OCI-LY3 (cell line): ENCODE measurements at regions not wholly inside any gene's neighbourhood (a gene's known extent, or its start where the extent isn't known, plus 50 kb on each side); places are given as distances from the start of the nearest gene placed in this dataset.

Experiments used
- H2AFZ ChIP-seq: fragments of 200-600, 300-600 bp; shearing (Covaris generic); 2 replicates; pipeline ENCODE4 v1.6.0; 2014; ENCODE audit warnings: antibody characterized with exemption, low read depth, low read length
- H3K27ac ChIP-seq: fragments of 200-600, 300-600 bp; sonication (generic); 2 replicates; pipeline ENCODE4 v1.5.1; 2014; ENCODE audit warnings: mild to moderate bottlenecking, low read length, moderate library complexity, mixed read lengths
- H3K27me3 ChIP-seq: fragments of 200-600, 300-600 bp; sonication (generic); 2 replicates; pipeline ENCODE4 v1.6.1; 2014; ENCODE audit warnings: low read depth, low read length, mixed read lengths
- H3K36me3 ChIP-seq: fragments of 200-600, 300-600 bp; sonication (generic); replicated peaks from 2 replicates; pipeline ENCODE3; 2014; ENCODE audit warnings: low read depth, low read length, mixed read lengths
- H3K4me1 ChIP-seq: fragments of 300-600, 200-600 bp; sonication (generic); 2 replicates; pipeline ENCODE4 v1.6.1; 2014; ENCODE audit warnings: low read length, mixed read lengths
- H3K4me2 ChIP-seq: fragments of 200-600, 300-600 bp; sonication (generic); 2 replicates; pipeline ENCODE4 v1.6.1; 2014; ENCODE audit warnings: low read length, mixed read lengths
- H3K4me3 ChIP-seq: fragments of 300-600, 200-600 bp; sonication (generic); 2 replicates; pipeline ENCODE4 v1.5.1; 2014; ENCODE audit warnings: antibody characterized with exemption, mild to moderate bottlenecking, low read length, moderate library complexity
- H3K79me2 ChIP-seq: fragments of 300-600, 200-600 bp; shearing (Covaris generic); 2 replicates; pipeline ENCODE4 v1.6.1; 2014; ENCODE audit warnings: mild to moderate bottlenecking, low read length, mixed read lengths
- H3K9ac ChIP-seq: fragments of 300-600, 200-600 bp; shearing (Covaris generic); 2 replicates; pipeline ENCODE4 v1.6.0; 2014; ENCODE audit warnings: mild to moderate bottlenecking, low read length, moderate library complexity
- H3K9me3 ChIP-seq: fragments of 200-600, 300-600 bp; shearing (Covaris generic); 2 replicates; pipeline ENCODE4 v1.6.1; 2014; ENCODE audit warnings: low read length, mixed read lengths; ENCODE audit not compliant: insufficient read depth
- H4K20me1 ChIP-seq: fragments of 200-600, 300-600 bp; sonication (generic); 2 replicates; pipeline ENCODE4 v1.6.1; 2016; ENCODE audit warnings: low read length, mixed read lengths; ENCODE audit not compliant: insufficient read depth
- EZH2phosphoT487 ChIP-seq: fragments of 200-600 bp; shearing (Covaris generic); IDR thresholded peaks from 2 replicates; pipeline ENCODE4 v1.6.1; 2018; ENCODE audit warnings: antibody characterized with exemption, mixed run types, low read depth
- TF ChIP-seq, protein P1 (sequence below): fragments of 200-600, 300-600 bp; sonication (generic); IDR thresholded peaks from 2 replicates; pipeline ENCODE4 v1.5.1; 2014; ENCODE audit warnings: antibody characterized with exemption, low read length, low read depth

DNA sequence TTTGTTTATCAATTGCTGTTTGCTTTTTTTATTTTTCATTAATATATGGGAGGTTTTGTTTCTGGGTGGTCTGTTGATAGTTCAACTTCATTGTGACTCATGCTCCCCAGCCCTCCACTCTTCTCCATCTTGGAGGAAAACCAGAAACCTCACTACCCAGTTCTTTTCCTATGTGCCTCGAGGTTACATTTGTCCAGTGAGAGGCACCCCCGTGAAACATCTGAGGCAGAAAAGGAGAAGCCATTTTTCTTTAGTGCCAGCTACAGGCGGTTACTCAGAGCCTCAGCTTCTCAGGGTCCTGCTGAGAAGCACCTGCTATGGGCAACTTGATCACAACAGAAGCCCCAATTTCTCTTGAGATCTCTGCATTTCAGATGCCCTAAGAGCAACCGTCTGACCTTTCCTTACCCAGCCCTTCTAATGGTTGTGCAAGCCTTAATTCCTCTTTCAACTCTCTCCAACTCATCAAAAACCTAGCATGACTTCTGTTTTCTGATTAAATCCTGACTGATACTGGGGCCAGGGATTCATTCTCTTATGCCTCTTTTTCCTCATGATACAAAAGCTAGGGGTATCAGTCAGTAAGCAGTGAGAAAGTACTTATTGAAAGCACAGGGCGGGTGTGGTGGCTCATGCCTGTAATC is 144.6 kb downstream of the ELOVL4 start:
- Histone ChIP-seq H3K4me2 (no peak overlapping the region), H4K20me1 (no peaks in the 10 kb centered on the region), H3K36me3 (no peaks in the 10 kb centered on the region), H3K4me1 (no peaks in the 10 kb centered on the region), H2AFZ (0 out of 2 replicates have a peak overlapping the region, but pooled peaks have one; percentile 20), H3K9ac (no peak overlapping the region), H3K9me3 (no peaks in the 10 kb centered on the region), H3K27ac (no peak overlapping the region), H3K4me3 (no peak overlapping the region), H3K27me3 (no peaks in the 10 kb centered on the region), H3K79me2 (no peaks in the 10 kb centered on the region)
- TF ChIP-seq EZH2phosphoT487 = no peak
- TF ChIP-seq, protein P1, sequence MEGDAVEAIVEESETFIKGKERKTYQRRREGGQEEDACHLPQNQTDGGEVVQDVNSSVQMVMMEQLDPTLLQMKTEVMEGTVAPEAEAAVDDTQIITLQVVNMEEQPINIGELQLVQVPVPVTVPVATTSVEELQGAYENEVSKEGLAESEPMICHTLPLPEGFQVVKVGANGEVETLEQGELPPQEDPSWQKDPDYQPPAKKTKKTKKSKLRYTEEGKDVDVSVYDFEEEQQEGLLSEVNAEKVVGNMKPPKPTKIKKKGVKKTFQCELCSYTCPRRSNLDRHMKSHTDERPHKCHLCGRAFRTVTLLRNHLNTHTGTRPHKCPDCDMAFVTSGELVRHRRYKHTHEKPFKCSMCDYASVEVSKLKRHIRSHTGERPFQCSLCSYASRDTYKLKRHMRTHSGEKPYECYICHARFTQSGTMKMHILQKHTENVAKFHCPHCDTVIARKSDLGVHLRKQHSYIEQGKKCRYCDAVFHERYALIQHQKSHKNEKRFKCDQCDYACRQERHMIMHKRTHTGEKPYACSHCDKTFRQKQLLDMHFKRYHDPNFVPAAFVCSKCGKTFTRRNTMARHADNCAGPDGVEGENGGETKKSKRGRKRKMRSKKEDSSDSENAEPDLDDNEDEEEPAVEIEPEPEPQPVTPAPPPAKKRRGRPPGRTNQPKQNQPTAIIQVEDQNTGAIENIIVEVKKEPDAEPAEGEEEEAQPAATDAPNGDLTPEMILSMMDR = no peak

DNA sequence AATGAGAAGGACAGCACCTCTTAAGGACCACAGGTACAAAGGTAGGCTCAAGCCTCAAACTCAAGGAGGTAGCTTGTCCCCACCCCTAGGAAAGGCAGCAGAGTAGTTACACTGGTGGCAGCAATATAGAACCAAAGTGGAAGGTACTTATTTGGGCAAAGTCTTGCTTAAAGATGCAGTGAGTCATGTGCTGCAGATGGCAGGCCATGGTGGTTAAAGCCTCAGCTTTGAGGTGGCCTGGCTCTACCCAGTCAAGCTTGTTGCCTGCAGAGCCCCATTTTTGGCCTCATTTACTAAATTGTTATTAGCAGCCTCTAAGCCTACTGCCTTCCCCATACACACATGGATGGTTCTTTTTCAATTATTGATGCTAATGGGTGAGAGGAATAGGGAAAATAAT is 146.0 kb downstream of the ELOVL4 start:
- no peaks in the 10 kb centered on the region for H3K36me3 ChIP-seq
- TF ChIP-seq, protein P1 = no peak
- TF ChIP-seq EZH2phosphoT487 = no peak

DNA sequence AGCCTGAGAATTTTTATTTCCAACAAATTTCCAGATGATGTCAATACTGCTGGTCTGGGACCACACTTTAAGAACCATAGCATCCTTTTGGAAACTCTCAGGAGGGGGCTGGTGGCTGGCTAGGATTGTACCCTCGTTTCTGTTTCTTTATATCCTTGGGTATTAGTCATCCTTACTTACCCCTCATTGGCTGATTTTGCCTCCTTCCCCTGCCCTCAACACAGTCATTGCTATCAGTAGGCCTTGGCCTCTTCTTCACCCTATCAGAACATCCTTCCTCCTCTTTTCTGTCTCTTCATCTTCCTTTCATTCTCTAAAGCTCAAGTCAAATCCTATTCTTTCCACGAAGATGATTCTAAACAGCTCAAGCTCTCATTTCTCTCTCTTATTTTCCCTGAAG is 148.5 kb downstream of the ELOVL4 start:
- Histone ChIP-seq H2AFZ (no peak overlapping the region), H4K20me1 (no peaks in the 10 kb centered on the region), H3K27ac (no peak overlapping the region), H3K9ac (no peak overlapping the region), H3K36me3 (no peaks in the 10 kb centered on the region), H3K4me2 (no peak overlapping the region), H3K4me1 (no peaks in the 10 kb centered on the region), H3K4me3 (no peak overlapping the region), H3K27me3 (no peaks in the 10 kb centered on the region), H3K9me3 (no peaks in the 10 kb centered on the region), H3K79me2 (no peaks in the 10 kb centered on the region)
- TF ChIP-seq, protein P1 = no peak
- no peak for TF ChIP-seq EZH2phosphoT487

More for the DNA sequence above, 146.0 kb downstream of the ELOVL4 start:
- no peak overlapping the region for H3K4me3 ChIP-seq
- no peaks in the 10 kb centered on the region for H3K79me2 ChIP-seq
- H3K4me2 ChIP-seq = no peak overlapping the region
- no peaks in the 10 kb centered on the region for H3K27me3 ChIP-seq
- no peak overlapping the region for H2AFZ ChIP-seq
- no peaks in the 10 kb centered on the region for H3K9me3 ChIP-seq
- no peak overlapping the region for H3K27ac ChIP-seq
- H4K20me1 ChIP-seq = no peaks in the 10 kb centered on the region
- H3K4me1 ChIP-seq = no peaks in the 10 kb centered on the region
- H3K9ac ChIP-seq = no peak overlapping the region

DNA sequence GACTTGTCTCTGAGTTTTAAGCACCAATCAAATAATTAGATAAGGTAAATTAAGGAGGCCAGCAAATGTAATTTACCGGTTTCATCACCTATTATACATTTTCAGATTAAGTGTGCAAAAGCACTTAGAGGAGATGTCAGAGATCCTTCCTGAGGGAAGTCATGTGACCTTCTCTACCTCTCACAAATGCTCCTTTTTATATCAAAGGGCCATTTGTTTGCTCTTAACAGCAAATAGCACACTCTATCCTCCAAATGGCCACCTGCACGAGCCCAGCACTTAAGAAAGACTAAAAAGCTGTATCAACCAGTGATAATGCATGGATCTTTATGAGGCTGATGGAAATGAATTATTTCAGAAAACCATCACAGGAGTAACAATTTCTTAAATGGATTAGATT is 149.4 kb downstream of the ELOVL4 start:
- no peak overlapping the region for H3K4me2 ChIP-seq
- H3K4me3 ChIP-seq = no peak overlapping the region
- H3K4me1 ChIP-seq = no peaks in the 10 kb centered on the region
- H4K20me1 ChIP-seq = no peaks in the 10 kb centered on the region
- H3K27ac ChIP-seq = no peak overlapping the region
- no peaks in the 10 kb centered on the region for H3K9me3 ChIP-seq
- no peak overlapping the region for H3K9ac ChIP-seq
- no peaks in the 10 kb centered on the region for H3K36me3 ChIP-seq
- H3K79me2 ChIP-seq = no peaks in the 10 kb centered on the region
- H2AFZ ChIP-seq = no peak overlapping the region
- TF ChIP-seq, protein P1 = no peak
- no peak for TF ChIP-seq EZH2phosphoT487
- no peaks in the 10 kb centered on the region for H3K27me3 ChIP-seq
